HepG2 (cell line): ENCODE measurements at regions not wholly inside any gene's neighbourhood (a gene's known extent, or its start where the extent isn't known, plus 50 kb on each side); places are given as distances from the start of the nearest gene placed in this dataset.

ENCODE experiments used
- ATAC-seq: fragments of 200-7000 bp; cut with Tn5 transposase; 3 replicates; pipeline ENCODE4 v1.9.1; 2020; ENCODE audit warnings: mild to moderate bottlenecking, moderate library complexity
- BruUV-seq: library from RNA; stranded (reverse); fragments of 400-500 nt; replicated peaks from 2 replicates; lab custom pipeline; 2021; lab: Mats Ljungman, UMichigan
- CTCF ChIA-PET: fragments of 300-600 bp; formaldehyde crosslinking; extraction: SDS; loops from one replicate; lab custom pipeline; 2021; ENCODE audit warnings: low total read pairs, inconsistent platforms, low intra/inter-chr PET ratio; lab: Yijun Ruan, JAX
- POLR2A ChIA-PET: fragments of 350-600 bp; sonication (Branson Sonifier 250); formaldehyde crosslinking; loops from one replicate; lab custom pipeline; 2020; ENCODE audit warnings: antibody characterized with exemption, inconsistent platforms; lab: Yijun Ruan, JAX
- DNase-seq: peaks from one replicate; pipeline ENCODE4 v3.0.0-alpha.2; 2015; ENCODE audit warnings: low spot score
- FAIRE-seq: peaks from 3 replicates; lab custom pipeline; 2011; peaks lifted over from hg19 to GRCh38; lab: Jason Lieb, UNC
- H2AFZ ChIP-seq: one replicate; pipeline ENCODE4 v1.6.1; 2011; ENCODE audit warnings: low read length, inconsistent platforms
- H3K27ac ChIP-seq: fragments of 300-600 bp; 3 replicates; pipeline ENCODE4 v1.8.0; 2011; ENCODE audit warnings: mixed run types, mild to moderate bottlenecking, mixed read lengths, low read length, inconsistent platforms; ENCODE audit not compliant: insufficient read depth; ENCODE audit errors: extremely low read length
- H3K27me3 ChIP-seq, 2 experiments: fragments of 200-600 bp in 1 of 2; 2 replicates in 1 of 2; 3 replicates in 1 of 2; pipeline versions ENCODE4 v1.6.0 to v1.8.0; 2011; ENCODE audit warnings: low read length in 2 of 2, mild to moderate bottlenecking in 2 of 2, moderate library complexity in 2 of 2, inconsistent platforms in 1 of 2; ENCODE audit not compliant: insufficient read depth in 2 of 2, control insufficient read depth in 1 of 2
- H3K36me3 ChIP-seq, 2 experiments: fragments of 200-600 bp in 1 of 2; replicated peaks in 1 of 2; 2 replicates in 1 of 2; 3 replicates in 1 of 2; pipeline versions ENCODE4 v1.5.1 to v1.8.0; 2011; ENCODE audit warnings: low read length in 2 of 2, inconsistent platforms in 1 of 2; ENCODE audit not compliant: insufficient read depth in 2 of 2, control insufficient read depth in 1 of 2
- H3K4me1 ChIP-seq: 2 replicates; pipeline ENCODE4 v1.5.1; 2012; ENCODE audit warnings: low read length, inconsistent platforms; ENCODE audit not compliant: insufficient read depth
- H3K4me2 ChIP-seq: 2 replicates; pipeline ENCODE4 v1.6.0; 2011; ENCODE audit warnings: low read depth, low read length, inconsistent platforms
- H3K4me3 ChIP-seq, 3 experiments: fragments of 200-600 bp in 1 of 3; sonication (generic), shearing (Covaris generic) in 1 of 3; replicated peaks in 1 of 3; 2 replicates each; pipeline ENCODE4 v1.5.1; 2011 to 2016; ENCODE audit warnings: low read length in 3 of 3, inconsistent platforms in 2 of 3, low read depth in 2 of 3, mild to moderate bottlenecking in 2 of 3, control low read depth in 1 of 3, mixed read lengths in 1 of 3; ENCODE audit not compliant: insufficient read depth in 1 of 3
- H3K79me2 ChIP-seq: one replicate; pipeline ENCODE4 v1.6.1; 2011; ENCODE audit warnings: low read length, inconsistent platforms; ENCODE audit not compliant: insufficient read depth
- H3K9ac ChIP-seq: 2 replicates; pipeline ENCODE4 v1.6.0; 2011; ENCODE audit warnings: mild to moderate bottlenecking, low read depth, low read length, inconsistent platforms; ENCODE audit not compliant: insufficient read depth
- H3K9me3 ChIP-seq: 2 replicates; pipeline ENCODE4 v1.5.1; 2012; ENCODE audit warnings: mild to moderate bottlenecking, low read length
- H4K20me1 ChIP-seq: 2 replicates; pipeline ENCODE4 v1.6.0; 2011; ENCODE audit warnings: inconsistent platforms, mild to moderate bottlenecking, low read length, moderate library complexity; ENCODE audit not compliant: insufficient read depth
- BHLHE40 ChIP-seq: IDR thresholded peaks from 2 replicates; pipeline ENCODE4 v1.6.1; 2011; ENCODE audit warnings: low read length, improper control_type of control experiment
- CCAR2 ChIP-seq: fragments of 200-400 bp; formaldehyde crosslinking; optimal IDR thresholded peaks from 2 replicates; pipeline ENCODE3; 2018; ENCODE audit warnings: low read depth, mild to moderate bottlenecking, low read length, moderate library complexity
- DPF2 ChIP-seq: sonication (generic); formaldehyde crosslinking; IDR thresholded peaks from 2 replicates; pipeline ENCODE4 v1.4.0; 2020; ENCODE audit warnings: mild to moderate bottlenecking, low read depth, missing genetic modification reagents, borderline replicate concordance
- MAFF ChIP-seq: IDR thresholded peaks from 2 replicates; pipeline ENCODE4 v1.6.1; 2011; ENCODE audit warnings: low read depth, low read length, improper control_type of control experiment
- MAFK ChIP-seq, 2 experiments: IDR thresholded peaks in 1 of 2; conservative IDR thresholded peaks in 1 of 2; 2 replicates each; pipeline ENCODE4 v1.6.1; 2011; ENCODE audit warnings: improper control_type of control experiment in 2 of 2, low read length in 2 of 2
- PCBP1 ChIP-seq: fragments of 200-400 bp; formaldehyde crosslinking; IDR thresholded peaks from 2 replicates; pipeline ENCODE4 v1.6.1; 2017; ENCODE audit warnings: mild to moderate bottlenecking, low read depth, low read length, borderline replicate concordance
- ZFP37 ChIP-seq: sonication (generic); formaldehyde crosslinking; IDR thresholded peaks from 2 replicates; pipeline ENCODE4 v1.4.0; 2020; ENCODE audit warnings: missing genetic modification reagents, borderline replicate concordance
- ZNF318 ChIP-seq: sonication (generic); formaldehyde crosslinking; IDR thresholded peaks from 2 replicates; pipeline ENCODE4 v1.4.0; 2020; ENCODE audit warnings: mild to moderate bottlenecking, missing genetic modification reagents
- WGBS: methylation state at CpG from one replicate; pipeline ENCODE4 v1.1.6; 2017; ENCODE audit warnings: low lambda C conversion rate; 5-methylcytosine and 5-hydroxymethylcytosine counted together
- in situ Hi-C: cut with HindIII; loops from 2 replicates; pipeline ENCODE4 v1.10.0; 2017; ENCODE audit warnings: low pct_unique_long_range_greater_than_20kb; ENCODE audit not compliant: extremely low pct_ligation_motif_present
- intact Hi-C: fragments of 100-400 bp; cut with micrococcal nuclease; formaldehyde crosslinking; loops from one replicate; pipeline ENCODE4 v1.10.0; 2022; ENCODE audit not compliant: unreplicated experiment

GRCh38 chr2:145431181-145431951 lies 911.4 kb upstream of the ZEB2 start (continued):
- 0 out of 2 replicates have a peak, but pooled peaks have one; percentile 42 for TF ChIP-seq BHLHE40

GRCh38 chr2:145423809-145424208 lies 903.9 kb upstream of the ZEB2 start:
- no peak for DNase-seq
- Histone ChIP-seq H3K4me3 (no peak overlapping the region), H3K79me2 (no peaks in the 10 kb centered on the region), H3K27me3 (no peaks in the 10 kb centered on the region), H3K27ac (no peak overlapping the region), H4K20me1 (no peaks in the 10 kb centered on the region), H3K36me3 (no peaks in the 10 kb centered on the region), H2AFZ (no peak overlapping the region), H3K4me2 (no peak overlapping the region), H3K9ac (no peak overlapping the region), H3K4me1 (no peaks in the 10 kb centered on the region), H3K9me3 (peaks cover 15% of the 10 kb centered on the region; the same call in 1 of the 2 replicates)
- intact Hi-C loops (no loop called here), in situ Hi-C loops (no loop called here)
- BruUV-seq: no TSS peak
- 0% methylated on average over 1 of the region's 1 CpG for WGBS
- CTCF ChIA-PET: no interaction called here
- POLR2A ChIA-PET: no interaction called here
- no peak for FAIRE-seq
- TF ChIP-seq DPF2 (CRISPR knock-in tag) (no peak), BHLHE40 (no peak), MAFF (peak; percentile 64; the same call in 1 of the 2 replicates), ZNF318 (CRISPR knock-in tag) (no peak), MAFK (conservative IDR thresholded peaks at IDR 0.05 in 1 of 2, IDR thresholded peaks at IDR 0.05 in 1 of 2; ENCODE audit: low read length in 2 of 2) (peak; percentile 62 to 78), CCAR2 (no peak), PCBP1 (no peak), ZFP37 (CRISPR knock-in tag) (no peak)
- no peak for ATAC-seq
